Neural cell (in vitro differentiated cells): ENCODE measurements at regions not wholly inside any gene's neighbourhood (a gene's known extent, or its start where the extent isn't known, plus 50 kb on each side); places are given as distances from the start of the nearest gene placed in this dataset.

Experiments
- TAF1 ChIP-seq: IDR thresholded peaks from 2 replicates; pipeline ENCODE4 v1.6.1; 2012; ENCODE audit warnings: low read depth
- TF ChIP-seq, protein P1 (sequence below): fragments of 450-650 bp; IDR thresholded peaks from 2 replicates; pipeline ENCODE4 v1.5.1; 2014; ENCODE audit warnings: antibody characterized with exemption, mild to moderate bottlenecking, moderate library complexity; ENCODE audit not compliant: poor library complexity, severe bottlenecking

DNA sequence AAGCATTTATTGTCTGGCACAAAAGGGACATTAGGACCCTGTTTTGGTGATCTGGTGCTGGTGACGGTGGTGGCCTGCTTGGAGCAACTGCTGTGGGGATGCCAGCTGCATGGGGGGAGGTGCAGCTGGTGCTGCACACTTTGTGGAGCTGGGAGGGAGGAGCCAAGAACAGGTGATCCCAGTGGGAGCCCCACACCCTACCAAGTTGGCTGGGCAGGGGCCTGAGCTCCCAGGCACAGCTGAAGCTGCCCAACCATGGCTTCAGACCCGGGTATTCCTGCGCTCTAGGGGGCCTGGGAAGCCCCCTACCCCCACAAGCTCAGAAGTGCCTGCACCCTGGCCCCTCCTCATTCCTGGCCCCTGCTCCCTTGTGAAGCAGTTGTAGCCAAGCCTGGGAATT, 1512.5 kb downstream of the TECRL start:
- TF ChIP-seq, protein P1, sequence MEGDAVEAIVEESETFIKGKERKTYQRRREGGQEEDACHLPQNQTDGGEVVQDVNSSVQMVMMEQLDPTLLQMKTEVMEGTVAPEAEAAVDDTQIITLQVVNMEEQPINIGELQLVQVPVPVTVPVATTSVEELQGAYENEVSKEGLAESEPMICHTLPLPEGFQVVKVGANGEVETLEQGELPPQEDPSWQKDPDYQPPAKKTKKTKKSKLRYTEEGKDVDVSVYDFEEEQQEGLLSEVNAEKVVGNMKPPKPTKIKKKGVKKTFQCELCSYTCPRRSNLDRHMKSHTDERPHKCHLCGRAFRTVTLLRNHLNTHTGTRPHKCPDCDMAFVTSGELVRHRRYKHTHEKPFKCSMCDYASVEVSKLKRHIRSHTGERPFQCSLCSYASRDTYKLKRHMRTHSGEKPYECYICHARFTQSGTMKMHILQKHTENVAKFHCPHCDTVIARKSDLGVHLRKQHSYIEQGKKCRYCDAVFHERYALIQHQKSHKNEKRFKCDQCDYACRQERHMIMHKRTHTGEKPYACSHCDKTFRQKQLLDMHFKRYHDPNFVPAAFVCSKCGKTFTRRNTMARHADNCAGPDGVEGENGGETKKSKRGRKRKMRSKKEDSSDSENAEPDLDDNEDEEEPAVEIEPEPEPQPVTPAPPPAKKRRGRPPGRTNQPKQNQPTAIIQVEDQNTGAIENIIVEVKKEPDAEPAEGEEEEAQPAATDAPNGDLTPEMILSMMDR = no peak
- no peak for TF ChIP-seq TAF1
